ENCODE measurements at regions not wholly inside any gene's neighbourhood (a gene's known extent, or its start where the extent isn't known, plus 50 kb on each side); places are given as distances from the start of the nearest gene placed in this dataset.
"Not testable (repeated sequence)": the region's sequence is repeated elsewhere in the genome, so short reads cannot be mapped to it uniquely, and the experiment has no call there.

DNA sequence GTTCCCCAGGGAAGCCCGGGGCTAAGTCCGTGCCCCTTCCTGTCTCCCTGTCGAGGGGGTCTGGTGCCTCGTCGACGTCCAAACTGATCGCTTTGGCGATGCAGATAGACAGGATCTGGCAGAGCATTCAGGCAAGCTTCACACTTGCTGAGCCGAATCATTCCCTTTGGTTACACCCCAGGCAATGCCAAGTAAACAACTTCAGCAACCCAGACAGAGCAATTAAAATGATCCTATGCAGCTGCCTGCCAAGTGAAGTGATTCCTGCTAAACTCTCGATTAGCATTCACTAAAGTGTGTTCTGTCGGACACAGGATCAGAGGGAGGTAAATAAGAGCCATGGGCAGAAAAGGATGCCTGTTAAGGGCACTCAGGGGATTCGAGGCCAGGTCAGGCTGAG lies 108.2 kb upstream of the RAB12 start:
- DNase-seq = no peak

DNA sequence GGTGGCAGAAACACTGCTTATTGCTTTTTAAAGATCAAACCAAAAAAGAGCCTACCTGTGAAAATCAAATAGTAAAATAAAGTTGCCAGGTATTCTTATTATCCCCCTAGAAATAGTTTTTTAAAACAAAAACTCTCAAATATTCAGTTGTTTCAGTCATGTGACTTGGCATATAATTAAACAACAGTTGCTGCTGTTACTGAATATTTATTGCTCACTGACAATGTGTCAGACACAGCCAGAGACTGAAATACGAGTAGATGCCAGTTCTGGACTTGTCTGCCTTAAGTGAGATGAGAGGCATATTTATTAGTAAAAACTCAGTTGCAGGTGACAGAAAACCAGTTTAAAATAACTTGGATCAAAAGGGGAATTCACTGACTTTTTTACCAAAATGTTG lies 106.0 kb upstream of the RAB12 start:
- DNase-seq = no peak

DNA sequence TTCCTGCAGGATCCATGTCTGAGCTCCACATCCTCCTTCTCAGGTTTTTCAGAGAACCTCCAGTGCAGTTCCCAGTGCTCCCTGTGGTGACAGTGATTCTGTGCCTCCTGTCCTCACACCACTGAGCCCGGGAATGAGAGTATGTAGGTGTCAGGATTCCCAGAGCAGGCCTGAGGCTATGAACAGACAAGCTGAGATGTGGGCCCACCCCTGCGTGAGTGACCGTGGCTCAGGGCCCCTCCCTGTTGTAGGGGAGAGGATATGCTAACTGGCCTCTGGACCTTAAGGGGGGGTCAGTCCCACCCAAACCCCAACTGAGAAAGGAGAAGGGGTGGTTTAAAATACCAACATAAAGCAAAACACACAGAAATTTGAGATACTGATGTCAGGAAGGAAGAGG lies 104.8 kb upstream of the RAB12 start:
- no peak for DNase-seq

DNA sequence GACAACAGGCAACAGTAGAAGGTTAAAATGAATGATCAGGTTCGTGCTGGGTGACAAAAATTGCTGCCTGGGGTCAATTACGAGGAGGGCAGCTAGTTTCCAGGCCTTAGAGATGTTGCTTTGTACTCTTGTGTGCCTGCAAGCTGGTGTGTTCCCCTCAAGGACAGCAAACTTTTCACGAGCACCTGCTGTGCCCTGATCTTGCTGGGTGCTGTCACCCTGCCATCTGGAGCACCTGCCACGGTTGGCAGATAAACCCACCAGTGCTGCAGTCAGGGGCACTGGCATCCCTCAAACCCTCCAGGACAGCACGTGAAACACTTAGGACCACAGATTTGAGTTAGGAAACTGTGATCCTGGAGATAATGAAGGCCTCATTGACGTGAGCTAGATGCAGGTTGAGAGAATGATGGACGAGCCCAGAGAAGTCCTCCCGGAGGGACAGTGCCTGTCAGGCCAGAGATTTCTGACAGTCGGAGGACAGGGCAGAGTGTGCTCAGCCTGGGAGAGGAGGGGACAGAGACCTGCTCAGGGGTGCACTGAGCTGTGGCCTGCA lies 104.3 kb upstream of the RAB12 start:
- no peak for DNase-seq

DNA sequence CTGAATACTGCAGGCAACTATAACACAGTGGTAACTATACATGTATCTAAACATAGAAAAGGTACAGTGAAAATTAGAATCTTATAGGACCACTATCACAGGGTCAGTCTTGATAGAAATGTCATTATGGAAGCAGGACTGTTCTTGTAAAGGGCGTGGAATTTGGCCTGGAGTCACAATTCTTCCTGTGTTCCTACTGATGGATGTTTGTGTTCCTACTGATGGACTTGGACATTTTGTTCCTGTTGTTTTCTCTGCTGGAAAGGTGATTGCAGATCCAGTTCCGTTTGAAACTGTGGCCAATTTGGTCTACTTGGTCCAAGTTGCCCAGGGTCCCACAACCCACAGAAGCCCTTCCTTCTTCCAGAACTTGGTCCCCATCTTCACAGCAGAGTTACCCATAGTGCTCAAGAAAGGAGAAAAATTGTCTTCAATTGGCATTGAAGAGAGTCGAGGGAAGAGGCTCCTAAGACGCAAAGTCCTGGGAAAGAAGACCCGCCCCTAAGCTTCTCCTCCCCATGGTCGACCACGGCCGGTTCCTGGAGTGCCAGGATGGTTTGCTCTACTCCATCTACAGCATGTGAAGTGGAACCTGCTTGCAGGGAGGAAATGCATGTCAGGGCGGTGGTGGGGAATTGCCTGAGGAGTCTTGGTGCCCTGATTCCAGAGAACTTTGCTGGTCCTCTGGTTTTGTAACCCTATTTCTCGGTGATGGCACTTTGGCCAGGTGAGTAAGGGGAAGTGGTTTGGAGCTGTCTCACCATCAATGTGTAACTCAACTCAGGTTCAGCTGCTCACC lies 102.8 kb upstream of the RAB12 start:
- no peak for DNase-seq

DNA sequence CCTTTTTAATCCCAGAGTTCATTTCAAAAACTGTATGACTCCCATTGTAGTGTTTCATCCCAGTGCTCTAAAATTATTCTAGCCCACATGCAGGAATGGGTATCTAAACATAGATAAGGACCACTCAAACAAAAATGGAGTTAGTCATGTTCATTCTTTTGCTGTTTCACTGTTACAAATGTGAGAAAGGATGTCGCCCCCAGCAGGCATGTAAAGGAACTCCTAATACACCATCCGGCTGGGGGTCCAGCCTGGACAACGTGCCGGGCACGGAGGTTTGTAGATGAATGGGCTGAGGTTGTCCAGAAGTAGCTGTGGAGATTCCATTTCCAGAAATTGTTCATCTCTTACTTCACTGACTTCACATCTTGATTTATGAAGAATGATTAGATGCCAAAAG lies 101.9 kb upstream of the RAB12 start:
- no peak for DNase-seq

DNA sequence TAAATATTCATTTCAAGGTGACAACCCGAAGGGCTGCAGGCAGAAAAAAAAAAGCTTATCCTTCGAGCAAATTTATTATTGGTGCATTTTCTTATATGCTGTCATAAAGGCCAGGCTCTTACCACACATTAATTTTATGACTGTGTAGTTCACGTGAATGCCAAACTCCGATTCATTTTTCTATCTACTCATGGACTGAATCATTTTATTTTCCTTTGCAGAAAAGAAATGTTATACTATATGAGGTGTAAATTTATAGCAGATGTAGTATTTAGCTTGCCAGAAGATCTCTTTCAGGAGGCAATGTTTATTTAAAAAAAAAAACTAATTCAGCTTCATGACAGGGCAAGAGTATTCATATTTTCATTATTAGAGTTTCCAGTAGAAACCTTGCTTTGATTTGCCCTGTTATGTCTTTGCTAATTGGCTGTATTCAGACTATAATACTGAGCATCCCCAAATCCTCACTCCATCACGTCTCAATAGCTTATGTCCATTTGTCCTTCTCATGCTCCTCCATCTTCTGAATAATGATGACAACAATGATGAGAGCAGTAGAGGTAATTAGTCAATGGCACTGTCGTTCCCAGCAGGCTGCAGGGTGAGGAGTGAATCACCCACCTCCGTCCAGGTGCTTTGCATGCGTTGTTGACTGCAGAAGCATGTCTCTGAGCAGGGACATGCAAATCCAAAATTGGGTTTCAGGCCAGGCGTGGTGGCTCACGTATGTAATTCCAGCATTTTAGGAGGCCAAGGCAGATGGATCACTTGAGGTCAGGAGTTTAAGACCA lies 101.1 kb upstream of the RAB12 start:
- DNase-seq = no peak

DNA sequence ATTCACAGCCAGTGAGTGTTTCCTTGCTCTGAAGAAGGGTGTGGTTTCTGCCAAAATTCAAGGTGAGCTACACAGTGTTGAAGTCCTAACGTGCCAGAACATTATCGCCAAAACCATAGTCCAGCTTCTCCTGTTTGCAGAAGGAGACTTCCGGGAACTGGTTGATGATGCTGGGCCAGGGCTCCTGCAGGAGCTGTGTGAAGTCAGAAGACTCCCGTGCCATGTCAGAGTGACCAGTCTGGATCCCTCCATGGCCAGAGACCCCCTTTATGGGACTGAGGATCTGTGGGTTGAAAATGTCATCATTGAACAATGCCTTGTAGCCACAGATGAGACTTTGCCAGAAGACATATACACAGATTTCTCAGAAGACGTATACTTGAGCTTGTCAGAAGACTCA lies 96.0 kb upstream of the RAB12 start:
- no peak for DNase-seq

DNA sequence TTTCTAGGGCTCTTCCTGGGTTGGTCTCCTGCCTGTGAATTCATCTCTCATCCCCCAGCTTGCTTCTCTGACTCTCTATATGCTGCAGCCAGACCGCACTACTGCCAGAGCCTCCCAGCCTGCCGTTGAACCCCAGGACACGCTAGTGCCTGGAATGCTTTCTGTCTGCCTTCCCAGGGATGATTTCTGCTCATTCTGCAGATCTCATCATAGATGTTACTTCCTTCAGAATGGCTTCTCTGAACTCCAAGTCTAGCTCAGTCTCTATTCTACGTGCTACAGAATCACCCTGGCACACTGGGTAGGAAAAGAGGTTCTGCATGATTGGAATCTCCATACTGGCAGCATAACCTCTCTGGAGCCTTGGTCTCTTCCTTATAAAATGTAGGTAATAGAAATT lies 94.8 kb upstream of the RAB12 start:
- DNase-seq = no peak

DNA sequence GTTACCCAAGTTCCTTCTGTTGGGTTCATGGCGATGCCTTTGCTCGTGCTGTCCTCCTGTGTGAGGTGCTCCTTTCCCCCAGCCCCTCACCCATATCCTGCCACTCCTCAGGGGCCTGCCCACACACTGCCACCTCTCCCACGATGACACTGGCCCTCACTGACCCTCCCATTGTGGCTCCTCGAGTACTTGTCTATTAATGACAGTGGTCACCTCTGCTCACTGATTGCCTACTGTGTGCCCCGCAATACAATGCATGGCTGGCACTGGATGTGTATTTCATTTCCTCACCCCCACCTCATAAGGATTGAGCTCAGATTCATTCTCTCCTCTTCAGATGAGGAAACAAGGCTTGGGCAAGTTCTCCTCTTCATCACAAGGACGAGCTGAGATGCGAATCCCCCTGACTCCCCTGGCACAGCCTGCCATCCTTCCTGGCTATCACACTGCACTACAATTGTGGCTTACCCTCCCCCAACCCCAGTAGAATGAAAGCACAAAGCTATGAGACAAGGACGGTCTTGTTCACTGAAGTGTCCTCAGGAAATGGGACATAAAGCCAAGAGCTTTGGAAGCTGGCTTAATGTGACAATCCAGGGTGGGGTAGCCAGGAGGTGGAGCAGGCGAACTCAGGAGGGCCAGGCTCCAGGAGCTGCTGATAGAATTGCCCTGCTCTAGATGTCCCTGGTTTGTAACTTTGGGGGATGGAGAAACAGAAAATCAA lies 93.9 kb upstream of the RAB12 start:
- no peak for DNase-seq

DNA sequence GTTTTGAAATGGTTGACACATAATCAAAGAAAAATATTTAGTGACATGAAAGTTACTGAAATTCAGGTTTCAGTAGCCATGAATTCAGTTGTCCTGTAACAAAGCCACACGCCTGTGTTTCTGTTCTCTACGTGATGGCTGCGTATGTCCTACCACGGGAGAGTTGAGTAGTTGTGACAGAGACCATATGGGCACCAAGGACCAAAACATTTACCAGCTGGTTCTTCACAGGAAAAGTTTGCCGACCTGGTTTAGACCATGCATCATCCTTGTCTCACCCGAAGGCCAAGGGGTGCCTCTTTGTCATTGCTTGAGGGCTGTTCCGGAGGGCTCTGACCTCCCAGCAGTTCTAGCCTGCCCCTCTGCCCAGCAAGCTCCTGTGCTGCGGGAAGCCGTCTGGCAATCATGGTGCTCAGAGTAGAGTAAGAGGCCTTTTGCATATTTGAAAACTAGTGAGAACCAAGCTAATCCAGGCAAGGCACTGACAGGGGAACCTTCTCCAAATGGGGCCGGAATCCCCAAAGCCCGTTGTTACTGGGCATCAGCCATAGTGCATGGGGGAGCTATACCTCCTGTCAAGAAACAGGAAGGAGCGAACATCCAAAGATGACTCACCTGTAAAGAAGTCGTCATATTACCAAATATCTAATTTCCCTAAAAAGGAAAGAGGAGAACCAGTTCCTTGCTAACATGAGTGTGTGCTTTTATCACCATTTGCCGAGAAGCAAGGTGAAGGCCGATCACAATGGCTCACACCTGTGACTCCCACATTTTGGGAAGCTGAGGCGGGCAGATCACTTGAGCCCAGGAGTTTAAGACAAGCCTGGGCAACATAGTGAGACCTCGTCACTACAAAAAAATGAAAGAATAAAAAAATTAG lies 92.6 kb upstream of the RAB12 start:
- no peak for DNase-seq

DNA sequence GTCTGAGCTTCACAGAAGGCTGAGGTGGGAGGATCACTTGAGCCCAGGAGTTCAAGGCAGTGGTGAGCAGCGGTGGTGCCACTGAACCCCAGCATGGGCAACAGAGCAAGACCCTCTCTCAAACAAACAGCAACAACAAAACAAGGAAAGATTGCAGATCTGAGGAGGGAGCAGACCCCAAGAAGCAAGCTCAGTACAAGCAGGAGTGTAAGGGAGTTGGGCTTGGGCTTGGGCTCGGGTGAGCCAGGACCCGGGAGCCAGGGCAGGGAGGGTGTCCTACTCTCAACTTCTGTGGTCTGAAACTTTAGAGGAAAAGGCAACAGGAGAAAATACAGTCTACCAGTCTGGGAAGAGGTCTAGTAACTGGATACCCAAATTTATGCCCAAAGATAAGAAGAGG lies 92.0 kb upstream of the RAB12 start:
- DNase-seq = no peak

DNA sequence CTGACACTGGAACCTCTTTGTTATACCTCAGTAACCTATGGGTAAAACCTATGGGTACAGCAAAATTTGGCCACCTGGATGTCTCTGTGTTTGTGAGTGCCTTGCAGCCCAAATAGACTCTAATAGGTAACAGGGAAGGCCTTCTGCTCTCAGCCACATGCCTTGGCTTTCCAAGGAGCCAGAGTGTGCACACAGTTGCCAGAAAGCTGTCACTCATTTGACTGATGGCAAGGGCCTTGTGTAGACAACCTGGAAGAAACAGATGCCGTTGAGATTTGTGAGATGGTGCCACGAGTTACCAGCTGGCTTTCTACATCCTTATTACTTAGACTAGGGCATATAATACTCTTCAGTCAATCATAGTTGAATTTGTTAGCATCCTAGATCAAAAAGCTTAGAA lies 90.1 kb upstream of the RAB12 start:
- no peak for DNase-seq

DNA sequence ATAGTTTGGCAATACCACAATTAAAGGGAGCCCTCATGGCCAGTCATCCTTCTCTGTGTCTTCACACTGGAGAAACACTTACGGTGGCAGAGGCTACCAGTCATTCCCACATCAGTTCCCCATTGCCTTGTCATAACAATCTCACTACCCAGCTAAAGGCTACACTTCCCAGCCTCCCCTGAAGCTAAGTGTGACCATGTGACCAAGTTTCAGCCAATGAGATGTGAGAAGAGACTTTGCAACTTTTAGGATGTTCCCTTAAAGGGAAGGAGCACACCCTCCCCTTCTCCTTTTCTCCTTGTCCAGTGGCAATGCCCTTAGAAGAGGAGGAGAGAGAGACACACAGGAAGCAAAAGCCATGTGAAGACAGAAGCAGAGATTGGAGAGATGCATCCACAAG lies 89.0 kb upstream of the RAB12 start:
- no peak for DNase-seq

DNA sequence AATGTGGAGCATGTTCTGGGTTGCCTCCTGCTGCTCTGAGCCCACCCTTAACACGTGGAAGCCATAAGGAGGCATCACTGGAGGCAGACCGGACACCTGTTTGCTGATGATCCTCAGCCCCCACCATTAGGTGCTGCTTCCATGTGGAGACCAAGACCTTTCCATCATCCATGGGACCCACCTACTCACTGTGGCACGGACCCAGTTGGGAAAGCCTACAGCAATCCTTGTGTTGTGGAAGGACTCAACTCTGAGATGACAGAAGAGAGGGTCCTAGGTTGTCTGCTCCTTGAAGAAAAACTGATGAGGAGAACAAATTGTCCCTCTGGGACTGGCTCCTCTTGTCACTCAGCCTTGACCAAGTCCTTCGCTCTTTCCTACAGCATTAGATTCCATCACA lies 86.5 kb upstream of the RAB12 start:
- DNase-seq = no peak

DNA sequence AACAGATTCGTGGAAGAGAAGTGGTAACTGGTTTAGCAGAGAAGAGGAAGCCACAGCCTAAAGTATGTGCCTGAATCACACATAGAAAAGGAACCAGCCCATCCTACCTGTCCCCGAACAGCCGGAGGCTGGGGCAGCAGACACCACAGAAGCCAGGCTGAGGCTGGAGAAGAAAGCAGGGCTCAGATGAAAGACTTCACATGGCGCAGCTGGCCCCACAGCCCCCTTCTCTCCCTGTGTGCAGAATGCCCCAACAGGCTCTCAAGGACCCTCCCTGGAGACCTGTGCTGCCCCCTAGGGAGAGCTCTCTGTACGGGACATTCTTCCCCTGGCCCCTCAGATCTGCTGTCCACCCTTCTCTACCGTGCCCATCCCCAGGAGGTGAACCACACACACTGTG lies 83.5 kb upstream of the RAB12 start:
- DNase-seq = no peak

DNA sequence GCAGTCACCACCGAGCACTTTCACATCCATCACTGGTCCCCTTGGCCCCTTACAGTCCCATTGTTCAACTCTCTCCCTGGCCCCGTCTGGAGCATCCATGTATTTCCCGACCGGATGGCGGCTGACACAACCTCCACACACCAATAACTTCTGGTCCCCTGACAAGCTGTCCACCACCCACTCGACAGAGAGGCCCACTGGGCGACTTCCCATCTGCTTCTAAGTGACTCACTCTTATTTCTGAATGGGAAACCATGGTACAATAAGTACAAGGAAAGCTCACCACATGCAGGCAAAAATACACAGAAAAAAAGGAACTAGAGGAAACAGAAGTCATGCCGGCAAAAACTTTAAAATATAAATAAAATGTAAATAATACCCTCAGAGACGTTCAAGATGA lies 82.9 kb upstream of the RAB12 start:
- DNase-seq = no peak

DNA sequence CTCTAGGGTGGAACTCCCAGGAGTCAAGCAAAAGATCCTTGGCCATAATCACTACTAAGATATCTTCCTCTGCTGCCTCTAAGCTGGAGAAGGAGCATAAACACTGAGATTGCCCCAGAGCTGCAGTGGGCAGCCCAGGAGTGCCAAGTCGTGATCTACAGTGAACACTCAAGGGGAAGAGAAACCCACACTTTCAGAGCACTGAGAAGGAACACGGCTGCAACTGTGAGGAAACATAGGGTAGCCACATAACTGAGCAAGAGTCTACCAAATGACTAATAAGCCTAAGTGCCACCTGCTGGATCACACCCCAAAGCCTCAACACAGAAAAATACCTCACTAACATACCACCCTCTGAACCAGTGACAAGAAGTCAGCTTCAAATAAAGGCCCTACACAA lies 79.6 kb upstream of the RAB12 start:
- no peak for DNase-seq

DNA sequence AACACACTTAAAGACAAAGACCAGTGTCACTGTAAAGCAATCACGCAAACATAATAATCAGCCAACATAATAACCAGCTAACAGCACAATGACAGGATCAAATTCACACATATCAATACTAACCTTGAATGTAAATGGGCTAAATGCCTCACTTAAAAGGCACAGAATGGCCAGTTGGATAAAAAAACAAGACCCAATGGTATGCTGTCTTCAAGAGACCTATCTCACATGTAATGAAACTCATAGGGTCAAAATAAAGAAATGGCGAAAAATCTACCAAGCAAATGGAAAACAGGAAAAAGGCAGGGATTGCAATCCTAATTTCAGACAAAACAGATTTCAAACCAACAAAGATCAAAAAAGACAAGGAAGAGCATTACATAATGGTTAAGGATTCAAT lies 78.2 kb upstream of the RAB12 start:
- not testable (repeated sequence) for DNase-seq

DNA sequence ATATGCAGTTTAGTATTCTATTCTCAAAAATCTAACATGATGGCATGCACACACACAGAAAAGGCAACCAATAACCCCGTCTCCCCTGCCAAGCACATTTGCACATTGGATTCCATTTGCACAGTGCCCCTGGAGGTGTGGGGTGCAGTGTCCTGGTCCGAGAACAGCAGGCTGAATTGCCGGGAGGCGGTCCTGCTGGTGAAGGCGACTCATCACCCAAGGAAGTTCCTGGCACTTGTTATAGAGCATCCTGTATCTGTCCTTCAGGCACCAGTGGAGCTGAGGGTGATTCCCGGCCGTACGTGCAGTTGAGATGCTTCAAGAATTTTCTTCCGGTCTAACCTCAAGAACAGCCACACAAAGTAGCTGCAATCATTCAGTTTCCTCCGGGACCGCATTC lies 73.0 kb upstream of the RAB12 start:
- DNase-seq = no peak

DNA sequence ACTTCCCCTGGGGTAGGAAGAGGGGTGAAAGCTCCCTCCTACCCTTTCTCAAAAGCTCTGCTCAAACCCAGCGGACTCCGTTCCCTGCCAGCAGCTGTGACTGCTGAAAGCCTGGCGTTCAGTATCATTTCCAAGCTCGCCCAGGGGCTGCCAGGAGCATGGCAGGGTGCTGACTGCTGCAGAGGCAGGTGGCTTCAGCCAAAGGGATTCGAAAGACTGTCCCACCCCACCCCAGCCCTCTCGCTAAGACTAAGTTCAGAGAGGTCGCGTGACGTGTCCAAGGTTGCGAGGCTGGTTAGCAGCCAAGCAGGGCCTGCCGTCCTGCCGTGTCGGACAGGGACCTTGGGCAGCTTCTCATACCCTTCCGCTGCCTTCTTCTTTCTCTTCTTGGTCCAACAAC lies 72.3 kb upstream of the RAB12 start:
- DNase-seq = no peak

DNA sequence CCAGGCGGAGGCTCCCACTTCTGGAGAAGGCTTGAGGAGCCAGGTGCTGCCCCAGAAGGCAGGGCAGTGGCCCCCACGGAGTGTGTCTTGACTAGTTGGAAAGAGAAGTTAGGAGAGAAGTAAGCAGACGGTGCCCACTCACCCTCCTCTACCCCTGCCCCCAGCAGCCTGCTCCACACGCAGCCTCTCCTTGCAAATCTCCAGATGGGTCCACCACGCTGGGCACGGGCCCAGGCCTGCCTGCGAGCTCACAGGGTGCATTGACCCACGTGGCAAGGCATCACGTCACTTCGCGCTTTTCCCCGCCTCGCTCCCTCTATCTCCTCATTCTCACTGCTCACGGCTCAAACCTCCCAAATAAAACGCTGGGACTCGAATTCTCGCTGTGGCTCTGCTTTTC lies 71.8 kb upstream of the RAB12 start:
- no peak for DNase-seq

DNA sequence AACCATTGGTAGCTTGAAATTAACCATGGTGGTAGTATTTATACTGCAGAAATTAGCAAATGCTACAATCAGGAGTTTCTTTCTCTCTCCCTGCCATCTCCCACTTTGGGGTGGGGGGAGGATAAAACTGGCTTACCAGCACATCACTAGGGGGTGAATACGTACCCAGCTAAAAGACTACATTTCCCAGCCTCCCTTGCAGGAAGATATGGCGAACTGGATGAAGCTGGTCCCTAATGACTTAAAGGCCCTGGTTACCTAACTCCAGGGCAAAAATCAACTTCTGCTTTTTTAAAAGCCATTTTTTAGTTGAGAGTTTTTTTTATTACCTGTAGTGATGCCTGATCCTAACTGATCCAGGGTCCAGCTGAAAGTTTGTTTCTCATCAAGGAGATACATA lies 70.3 kb upstream of the RAB12 start:
- no peak for DNase-seq

Data from NCI-H1436 (cell line).